Glomerular endothelial cell (primary cell): ENCODE measurements at regions not wholly inside any gene's neighbourhood (a gene's known extent, or its start where the extent isn't known, plus 50 kb on each side); places are given as distances from the start of the nearest gene placed in this dataset.
"Not testable (repeated sequence)": the region's sequence is repeated elsewhere in the genome, so short reads cannot be mapped to it uniquely, and the experiment has no call there.

Source experiments
- DNase-seq: peaks from one replicate; pipeline ENCODE4 v3.0.0-alpha.2; 2011; ENCODE audit warnings: low read depth, low spot score; ENCODE audit errors: extremely low read depth

GRCh38 chrX:42290608-42291007 is 367.3 kb upstream of the CASK start:
- no peak for DNase-seq

GRCh38 chrX:42289492-42290385 is 366.4 kb upstream of the CASK start:
- no peak for DNase-seq

GRCh38 chrX:42285681-42286080 is 362.3 kb upstream of the CASK start:
- not testable (repeated sequence) for DNase-seq

- no peak for DNase-seq
Observed at GRCh38 chrX:42276982-42277690, 353.8 kb upstream of the CASK start.

GRCh38 chrX:42274151-42274550 is 350.8 kb upstream of the CASK start:
- DNase-seq: no peak

GRCh38 chrX:42273387-42273786 is 350.0 kb upstream of the CASK start:
- DNase-seq: no peak

- no peak for DNase-seq
Observed at GRCh38 chrX:42269186-42269585, 345.8 kb upstream of the CASK start.

GRCh38 chrX:42260854-42261253 is 337.5 kb upstream of the CASK start:
- no peak for DNase-seq

- DNase-seq: no peak
Observed at GRCh38 chrX:42248226-42248625, 324.9 kb upstream of the CASK start.

GRCh38 chrX:42247241-42247640 is 323.9 kb upstream of the CASK start:
- no peak for DNase-seq

GRCh38 chrX:42246814-42247213 is 323.5 kb upstream of the CASK start:
- DNase-seq: no peak

GRCh38 chrX:42242004-42242403 is 318.6 kb upstream of the CASK start:
- no peak for DNase-seq

- DNase-seq: no peak
Observed at GRCh38 chrX:42241421-42241820, 318.1 kb upstream of the CASK start.

GRCh38 chrX:42237956-42238355 is 314.6 kb upstream of the CASK start:
- DNase-seq: no peak

GRCh38 chrX:42229533-42229932 is 306.2 kb upstream of the CASK start:
- no peak for DNase-seq

GRCh38 chrX:42220666-42221065 is 297.3 kb upstream of the CASK start:
- DNase-seq: no peak

GRCh38 chrX:42220083-42220482 is 296.7 kb upstream of the CASK start:
- DNase-seq: no peak

GRCh38 chrX:42219231-42219630 is 295.9 kb upstream of the CASK start:
- no peak for DNase-seq

- no peak for DNase-seq
Observed at GRCh38 chrX:42195506-42195905, 272.2 kb upstream of the CASK start.

- no peak for DNase-seq
Observed at GRCh38 chrX:42189576-42189975, 266.2 kb upstream of the CASK start.

- DNase-seq: no peak
Observed at GRCh38 chrX:42188730-42189129, 265.4 kb upstream of the CASK start.

GRCh38 chrX:42176789-42177188 is 253.4 kb upstream of the CASK start:
- no peak for DNase-seq
